Body of pancreas (tissue), 4 donors: ENCODE measurements at regions not wholly inside any gene's neighbourhood (a gene's known extent, or its start where the extent isn't known, plus 50 kb on each side); places are given as distances from the start of the nearest gene placed in this dataset.
"Not testable (repeated sequence)": the region's sequence is repeated elsewhere in the genome, so short reads cannot be mapped to it uniquely, and the experiment has no call there.

Source experiments
- ATAC-seq: fragments of 150-250 bp; one replicate; pipeline ENCODE4 v1.9.1; 2016
- DNase-seq, 4 donors: peaks; one replicate each; pipeline ENCODE4 v3.0.0-alpha.2; 2019
- H3K27ac ChIP-seq, 4 donors: fragments of 200-600 bp; sonication (generic); 1 replicate in 3 of 4; 2 replicates in 1 of 4; pipeline versions ENCODE4 v1.5.1 to v1.6.1; 2016 to 2019; ENCODE audit warnings: mild to moderate bottlenecking in 1 of 4, mixed read lengths in 1 of 4, moderate library complexity in 1 of 4
- H3K27me3 ChIP-seq, 2 donors: fragments of 200-600 bp; sonication (generic); one replicate each; pipeline ENCODE4 v1.6.0; 2016; ENCODE audit warnings: mild to moderate bottlenecking in 1 of 2
- H3K36me3 ChIP-seq, 2 donors: fragments of 200-600 bp; sonication (generic); replicated peaks in 1 of 2; 2 replicates each; pipeline ENCODE4 v1.5.1; 2016; ENCODE audit warnings: low read depth in 2 of 2; ENCODE audit not compliant: insufficient read depth in 1 of 2
- H3K4me1 ChIP-seq: fragments of 200-600 bp; sonication (generic); one replicate; pipeline ENCODE4 v1.6.0; 2016
- H3K4me3 ChIP-seq, 2 donors: fragments of 200-600 bp; sonication (generic); 1 replicate in 1 of 2; 2 replicates in 1 of 2; pipeline ENCODE4 v1.5.1; 2016 to 2019
- H3K9me3 ChIP-seq, 3 donors: fragments of 200-600 bp; sonication (generic); 1 replicate in 2 of 3; 2 replicates in 1 of 3; pipeline ENCODE4 v1.5.1; 2016
- CTCF ChIP-seq, 7 experiments: fragments of 450-650 bp in 4 of 7; fragments of 200-600 bp in 3 of 7; sonication (generic) in 3 of 7; IDR thresholded peaks; one replicate each; pipeline ENCODE4 v1.5.1; 2016 to 2019; ENCODE audit warnings: antibody characterized with exemption in 7 of 7
- POLR2A ChIP-seq, 3 donors: fragments of 450-650 bp; IDR thresholded peaks; one replicate each; pipeline ENCODE4 v1.6.1; 2016; ENCODE audit warnings: antibody characterized with exemption in 3 of 3, mild to moderate bottlenecking in 2 of 3
- WGBS, 2 donors: methylation state at CpG; one replicate each; pipeline ENCODE4 v1.1.5; 2017; 5-methylcytosine and 5-hydroxymethylcytosine counted together
- intact Hi-C: fragments of 100-400 bp; cut with DNase I; formaldehyde crosslinking; loops from one replicate; pipeline ENCODE4 v1.15.1; 2023

GRCh38 chr4:126533146-126533805, 1099.5 kb upstream of the INTU start:
- DNase-seq, result no peak
- 48 to 52% methylated on average over 5 of the region's 5 CpGs for WGBS, 2 donors
- intact Hi-C loops, result no loop called here
- Histone ChIP-seq H3K27ac (no peak overlapping the region), H3K4me3 (no peak overlapping the region), H3K27me3 (no peaks in the 10 kb centered on the region), H3K36me3 (no peaks in the 10 kb centered on the region), H3K9me3 (no peaks in the 10 kb centered on the region), H3K4me1 (no peaks in the 10 kb centered on the region)
- TF ChIP-seq POLR2A (IDR thresholded peaks at IDR 0.05), result no peak
- TF ChIP-seq CTCF (IDR thresholded peaks at IDR 0.05), result no peak
- no peak for ATAC-seq

GRCh38 chr4:126539771-126540170, 1093.0 kb upstream of the INTU start:
- Histone ChIP-seq H3K27ac (no peak overlapping the region), H3K36me3 (no peaks in the 10 kb centered on the region), H3K4me3 (no peak overlapping the region), H3K4me1 (no peaks in the 10 kb centered on the region), H3K27me3 (no peaks in the 10 kb centered on the region), H3K9me3 (no peaks in the 10 kb centered on the region)
- 54% methylated on average over 3 of the region's 3 CpGs for WGBS, 2 donors
- ATAC-seq, result no peak
- no peak for DNase-seq
- no peak for TF ChIP-seq CTCF (IDR thresholded peaks at IDR 0.05)
- TF ChIP-seq POLR2A (IDR thresholded peaks at IDR 0.05), result no peak
- intact Hi-C loops, result no loop called here

- DNase-seq, result no peak
These were observed 1090.9 kb upstream of the INTU start for GRCh38 chr4:126541820-126542219.

GRCh38 chr4:126544276-126544675, 1088.5 kb upstream of the INTU start:
- WGBS, 2 donors, result 40 to 43% methylated on average over 5 of the region's 5 CpGs
- Histone ChIP-seq H3K9me3 (no peaks in the 10 kb centered on the region), H3K36me3 (no peaks in the 10 kb centered on the region), H3K27me3 (no peaks in the 10 kb centered on the region), H3K27ac (no peak overlapping the region), H3K4me1 (no peaks in the 10 kb centered on the region), H3K4me3 (no peak overlapping the region)
- TF ChIP-seq CTCF (IDR thresholded peaks at IDR 0.05) (no peak), POLR2A (IDR thresholded peaks at IDR 0.05) (no peak)
- intact Hi-C loops, result no loop called here
- DNase-seq (no peak), ATAC-seq (no peak)

More at GRCh38 chr4:126541820-126542219, 1090.9 kb upstream of the INTU start:
- intact Hi-C loops, result no loop called here
- ATAC-seq, result no peak
- H3K4me1 ChIP-seq, result no peaks in the 10 kb centered on the region
- no peaks in the 10 kb centered on the region for H3K27me3 ChIP-seq
- H3K4me3 ChIP-seq, result no peak overlapping the region
- H3K27ac ChIP-seq, result no peak overlapping the region
- 26 to 36% methylated on average over 2 of the region's 2 CpGs for WGBS, 2 donors
- TF ChIP-seq POLR2A (IDR thresholded peaks at IDR 0.05) (no peak), CTCF (IDR thresholded peaks at IDR 0.05) (no peak)
- H3K9me3 ChIP-seq, result no peaks in the 10 kb centered on the region
- H3K36me3 ChIP-seq, result no peaks in the 10 kb centered on the region

- ATAC-seq, intact Hi-C loops: not testable (repeated sequence)
- WGBS, 2 donors, result 78 to 83% methylated on average over 10 of the region's 10 CpGs
These were observed 1086.6 kb upstream of the INTU start for GRCh38 chr4:126546197-126546596.

More at GRCh38 chr4:126546197-126546596, 1086.6 kb upstream of the INTU start:
- not testable (repeated sequence) for H3K4me1 ChIP-seq, H3K27ac ChIP-seq, H3K9me3 ChIP-seq, H3K4me3 ChIP-seq, H3K27me3 ChIP-seq, DNase-seq, H3K36me3 ChIP-seq
